Mucosa of descending colon (tissue), 3 donors: ENCODE measurements at regions not wholly inside any gene's neighbourhood (a gene's known extent, or its start where the extent isn't known, plus 50 kb on each side); places are given as distances from the start of the nearest gene placed in this dataset.

Experiments
- ATAC-seq: fragments of 200-7000 bp; cut with Tn5 transposase; one replicate; pipeline ENCODE4 v1.9.1; 2020; ENCODE audit warnings: mild to moderate bottlenecking, moderate library complexity
- DNase-seq, 3 donors: peaks; one replicate each; pipeline ENCODE4 v3.0.0-alpha.2; 2020
- H3K36me3 ChIP-seq: fragments of 200-600 bp; one replicate; pipeline ENCODE4 v1.8.0; 2021; ENCODE audit warnings: low read depth, mild to moderate bottlenecking
- H3K4me1 ChIP-seq: fragments of 200-600 bp; one replicate; pipeline ENCODE4 v1.8.0; 2021; ENCODE audit warnings: low read depth, mild to moderate bottlenecking
- H3K4me3 ChIP-seq: fragments of 200-600 bp; one replicate; pipeline ENCODE4 v1.8.0; 2021; ENCODE audit warnings: mild to moderate bottlenecking
- H3K9me3 ChIP-seq: fragments of 200-600 bp; one replicate; pipeline ENCODE4 v1.8.0; 2021; ENCODE audit warnings: mild to moderate bottlenecking
- CTCF ChIP-seq: fragments of 200-600 bp; IDR thresholded peaks from one replicate; pipeline ENCODE4 v1.8.0; 2022; ENCODE audit warnings: antibody characterized with exemption, mild to moderate bottlenecking
- intact Hi-C, 2 donors: fragments of 100-400 bp; cut with DNase I in 1 of 2; cut with micrococcal nuclease in 1 of 2; formaldehyde crosslinking; loops; one replicate each; pipeline versions ENCODE4 v1.11.0 to v1.11.1; 2022; cut with DNase I, micrococcal nuclease
- donor health status: DM: no; HTN: no; CAD: no; lungs with moderate emphysema.
- donor health status: DM: no; HTN: no; CAD: no.
- donor health status: DM: no; HTN: yes; CAD: no.

- ATAC-seq (no peak), DNase-seq (no peak)
- no peaks in the 10 kb centered on the region for H3K36me3 ChIP-seq
- TF ChIP-seq CTCF, result no peak
- no peak overlapping the region for H3K4me3 ChIP-seq
- peaks cover 23% of the 10 kb centered on the region for H3K9me3 ChIP-seq
- intact Hi-C loops, result no loop called here
- no peaks in the 10 kb centered on the region for H3K4me1 ChIP-seq
Observed at GRCh38 chr5:3163626-3164025, 412.1 kb upstream of the IRX2 start.

- Histone ChIP-seq H3K4me1 (no peaks in the 10 kb centered on the region), H3K36me3 (no peaks in the 10 kb centered on the region), H3K9me3 (peaks cover 7% of the 10 kb centered on the region), H3K4me3 (no peak overlapping the region)
- no peak for TF ChIP-seq CTCF
- intact Hi-C loops, result no loop called here
- DNase-seq (no peak), ATAC-seq (no peak)
Observed at GRCh38 chr5:3161672-3162071, 410.2 kb upstream of the IRX2 start.

GRCh38 chr5:3157214-3157613, 405.7 kb upstream of the IRX2 start:
- Histone ChIP-seq H3K9me3 (no peaks in the 10 kb centered on the region), H3K36me3 (no peaks in the 10 kb centered on the region), H3K4me3 (no peak overlapping the region), H3K4me1 (no peaks in the 10 kb centered on the region)
- DNase-seq (no peak), ATAC-seq (no peak)
- TF ChIP-seq CTCF, result no peak
- intact Hi-C loops, result no loop called here

- no peak overlapping the region for H3K4me3 ChIP-seq
- H3K36me3 ChIP-seq, result no peaks in the 10 kb centered on the region
- ATAC-seq (no peak), DNase-seq (no peak)
- no peak for TF ChIP-seq CTCF
- no peaks in the 10 kb centered on the region for H3K4me1 ChIP-seq
- intact Hi-C loops, result no loop called here
- H3K9me3 ChIP-seq, result no peaks in the 10 kb centered on the region
Observed at GRCh38 chr5:3155717-3156116, 404.2 kb upstream of the IRX2 start.

- TF ChIP-seq CTCF, result no peak
- Histone ChIP-seq H3K4me1 (no peaks in the 10 kb centered on the region), H3K9me3 (no peaks in the 10 kb centered on the region), H3K36me3 (no peaks in the 10 kb centered on the region), H3K4me3 (no peak overlapping the region)
- ATAC-seq, result no peak
- intact Hi-C loops, result no loop called here
- no peak for DNase-seq
Observed at GRCh38 chr5:3155046-3155445, 403.6 kb upstream of the IRX2 start.

GRCh38 chr5:3153906-3154305, 402.4 kb upstream of the IRX2 start:
- no peaks in the 10 kb centered on the region for H3K9me3 ChIP-seq
- intact Hi-C loops, result no loop called here
- no peak for TF ChIP-seq CTCF
- no peaks in the 10 kb centered on the region for H3K36me3 ChIP-seq
- H3K4me1 ChIP-seq, result no peaks in the 10 kb centered on the region
- DNase-seq, result no peak
- H3K4me3 ChIP-seq, result no peak overlapping the region
- ATAC-seq, result no peak
